ENCODE measurements at regions not wholly inside any gene's neighbourhood (a gene's known extent, or its start where the extent isn't known, plus 50 kb on each side); places are given as distances from the start of the nearest gene placed in this dataset.

GRCh38 chr13:111980146-111980929 lies 86.6 kb upstream of the SOX1 start:
- Histone ChIP-seq H3K4me3 (ENCODE audit: low read length) (no peak overlapping the region), H3K36me3 (ENCODE audit: control insufficient read depth in 2 of 3, insufficient read depth in 3 of 3, low read length in 3 of 3) (no peaks in the 10 kb centered on the region), H3K9me3 (ENCODE audit: control insufficient read depth in 2 of 3, low read length in 3 of 3) (no peaks in the 10 kb centered on the region), H3K27me3 (ENCODE audit: control insufficient read depth in 2 of 2, insufficient read depth in 2 of 2, low read length in 2 of 2) (no peaks in the 10 kb centered on the region), H3K27ac (ENCODE audit: low read depth, low read length) (no peak overlapping the region), H3K4me1 (ENCODE audit: control insufficient read depth in 2 of 2, insufficient read depth in 2 of 2, low read length in 2 of 2) (no peaks in the 10 kb centered on the region)
- POLR2A ChIA-PET: no interaction called here
- intact Hi-C loops (cut with micrococcal nuclease): no loop called here
- Mint-ChIP-seq H3K27ac (no peak overlapping the region), H3K27me3 (peaks cover 0 to 47% (median 42%) of the 10 kb centered on the region in 5 donors), H3K4me1 (peaks cover 0 to 3% (median 0%) of the 10 kb centered on the region in 7 donors), H3K4me3 (no peak overlapping the region), H3K36me3 (no peaks in the 10 kb centered on the region), H3K9me3 (peaks cover 0 to 10% (median 3%) of the 10 kb centered on the region in 11 donors)
- ATAC-seq (no peak), DNase-seq (no peak)
- CTCF ChIA-PET: no interaction called here

GRCh38 chr13:111981006-111981405 lies 85.9 kb upstream of the SOX1 start:
- intact Hi-C loops (cut with micrococcal nuclease): no loop called here
- H3K4me3 ChIP-seq (ENCODE audit: low read length): no peak overlapping the region
- H3K36me3 ChIP-seq (ENCODE audit: control insufficient read depth in 2 of 3, insufficient read depth in 3 of 3, low read length in 3 of 3): no peaks in the 10 kb centered on the region
- H3K4me1 Mint-ChIP-seq: no peaks in the 10 kb centered on the region
- ChIA-PET CTCF (no interaction called here), POLR2A (no interaction called here)
- H3K4me3 Mint-ChIP-seq: no peak overlapping the region
- H3K27ac Mint-ChIP-seq: no peak overlapping the region
- peaks cover 0 to 8% (median 3%) of the 10 kb centered on the region in 11 donors for H3K9me3 Mint-ChIP-seq
- no peak overlapping the region for H3K27ac ChIP-seq (ENCODE audit: low read depth, low read length)
- peaks cover 0 to 47% (median 42%) of the 10 kb centered on the region in 5 donors for H3K27me3 Mint-ChIP-seq
- no peaks in the 10 kb centered on the region for H3K36me3 Mint-ChIP-seq
- ATAC-seq (no peak), DNase-seq (no peak)
- no peaks in the 10 kb centered on the region for H3K9me3 ChIP-seq (ENCODE audit: control insufficient read depth in 2 of 3, low read length in 3 of 3)
- H3K27me3 ChIP-seq (ENCODE audit: control insufficient read depth in 2 of 2, insufficient read depth in 2 of 2, low read length in 2 of 2): no peaks in the 10 kb centered on the region
- no peaks in the 10 kb centered on the region for H3K4me1 ChIP-seq (ENCODE audit: control insufficient read depth in 2 of 2, insufficient read depth in 2 of 2, low read length in 2 of 2)

- Histone ChIP-seq H3K27ac (ENCODE audit: low read depth, low read length) (no peak overlapping the region), H3K4me3 (ENCODE audit: low read length) (no peak overlapping the region), H3K9me3 (ENCODE audit: control insufficient read depth in 2 of 3, low read length in 3 of 3) (no peaks in the 10 kb centered on the region), H3K4me1 (ENCODE audit: control insufficient read depth in 2 of 2, insufficient read depth in 2 of 2, low read length in 2 of 2) (no peaks in the 10 kb centered on the region), H3K36me3 (ENCODE audit: control insufficient read depth in 2 of 3, insufficient read depth in 3 of 3, low read length in 3 of 3) (no peaks in the 10 kb centered on the region), H3K27me3 (ENCODE audit: control insufficient read depth in 2 of 2, insufficient read depth in 2 of 2, low read length in 2 of 2) (no peaks in the 10 kb centered on the region)
- Mint-ChIP-seq H3K4me1 (no peaks in the 10 kb centered on the region), H3K4me3 (no peak overlapping the region), H3K27me3 (peaks cover 0 to 47% (median 42%) of the 10 kb centered on the region in 5 donors), H3K36me3 (no peaks in the 10 kb centered on the region), H3K9me3 (peaks cover 0 to 8% (median 3%) of the 10 kb centered on the region in 11 donors), H3K27ac (no peak overlapping the region)
- DNase-seq (no peak), ATAC-seq (no peak)
- ChIA-PET POLR2A (no interaction called here), CTCF (no interaction called here)
- intact Hi-C loops (cut with micrococcal nuclease): no loop called here
These were observed 85.3 kb upstream of the SOX1 start for GRCh38 chr13:111981446-111982165.

- no peak for ATAC-seq
- H3K9me3 Mint-ChIP-seq: peaks cover 3 to 20% (median 6%) of the 10 kb centered on the region in 11 donors
These were observed 82.6 kb upstream of the SOX1 start for GRCh38 chr13:111984349-111984748.

GRCh38 chr13:111990362-111990761 lies 76.6 kb upstream of the SOX1 start:
- no peaks in the 10 kb centered on the region for H3K27me3 ChIP-seq (ENCODE audit: control insufficient read depth in 2 of 2, insufficient read depth in 2 of 2, low read length in 2 of 2)
- peaks cover 8 to 58% (median 24%) of the 10 kb centered on the region in 11 donors for H3K9me3 Mint-ChIP-seq
- H3K4me3 ChIP-seq (ENCODE audit: low read length): no peak overlapping the region
- no peak for ATAC-seq
- DNase-seq: no peak
- intact Hi-C loops (cut with micrococcal nuclease): no loop called here
- H3K4me1 ChIP-seq (ENCODE audit: control insufficient read depth in 2 of 2, insufficient read depth in 2 of 2, low read length in 2 of 2): no peaks in the 10 kb centered on the region
- ChIA-PET CTCF (no interaction called here), POLR2A (no interaction called here)
- H3K36me3 ChIP-seq (ENCODE audit: control insufficient read depth in 2 of 3, insufficient read depth in 3 of 3, low read length in 3 of 3): no peaks in the 10 kb centered on the region
- no peaks in the 10 kb centered on the region for H3K4me1 Mint-ChIP-seq
- H3K36me3 Mint-ChIP-seq: peaks cover 0 to 8% (median 4%) of the 10 kb centered on the region in 5 donors
- H3K27ac Mint-ChIP-seq: no peak overlapping the region
- H3K4me3 Mint-ChIP-seq: no peak overlapping the region
- H3K27me3 Mint-ChIP-seq: peaks cover 0 to 26% (median 16%) of the 10 kb centered on the region in 5 donors
- H3K9me3 ChIP-seq (ENCODE audit: control insufficient read depth in 2 of 3, low read length in 3 of 3): peaks cover 0 to 12% (median 0%) of the 10 kb centered on the region in 3 experiments
- no peak overlapping the region for H3K27ac ChIP-seq (ENCODE audit: low read depth, low read length)

More at GRCh38 chr13:111984349-111984748, 82.6 kb upstream of the SOX1 start:
- Mint-ChIP-seq H3K36me3 (no peaks in the 10 kb centered on the region), H3K4me1 (no peaks in the 10 kb centered on the region), H3K4me3 (no peak overlapping the region), H3K27me3 (peaks cover 0 to 36% (median 29%) of the 10 kb centered on the region in 5 donors), H3K27ac (no peak overlapping the region)
- intact Hi-C loops (cut with micrococcal nuclease): no loop called here
- CTCF ChIA-PET: no interaction called here
- DNase-seq: no peak
- no peaks in the 10 kb centered on the region for H3K4me1 ChIP-seq (ENCODE audit: control insufficient read depth in 2 of 2, insufficient read depth in 2 of 2, low read length in 2 of 2)
- no peaks in the 10 kb centered on the region for H3K27me3 ChIP-seq (ENCODE audit: control insufficient read depth in 2 of 2, insufficient read depth in 2 of 2, low read length in 2 of 2)
- H3K27ac ChIP-seq (ENCODE audit: low read depth, low read length): no peak overlapping the region
- H3K4me3 ChIP-seq (ENCODE audit: low read length): no peak overlapping the region
- H3K9me3 ChIP-seq (ENCODE audit: control insufficient read depth in 2 of 3, low read length in 3 of 3): no peaks in the 10 kb centered on the region
- H3K36me3 ChIP-seq (ENCODE audit: control insufficient read depth in 2 of 3, insufficient read depth in 3 of 3, low read length in 3 of 3): no peaks in the 10 kb centered on the region
- POLR2A ChIA-PET: no interaction called here

- Mint-ChIP-seq H3K4me1 (no peaks in the 10 kb centered on the region), H3K36me3 (peaks cover 0 to 8% (median 4%) of the 10 kb centered on the region in 5 donors), H3K27me3 (peaks cover 0 to 43% (median 23%) of the 10 kb centered on the region in 5 donors), H3K4me3 (no peak overlapping the region), H3K27ac (no peak overlapping the region), H3K9me3 (peaks cover 8 to 50% (median 24%) of the 10 kb centered on the region in 11 donors)
- H3K4me3 ChIP-seq (ENCODE audit: low read length): no peak overlapping the region
- DNase-seq (no peak), ATAC-seq (no peak)
- intact Hi-C loops (cut with micrococcal nuclease): no loop called here
- peaks cover 0 to 12% (median 0%) of the 10 kb centered on the region in 3 experiments for H3K9me3 ChIP-seq (ENCODE audit: control insufficient read depth in 2 of 3, low read length in 3 of 3)
- H3K36me3 ChIP-seq (ENCODE audit: control insufficient read depth in 2 of 3, insufficient read depth in 3 of 3, low read length in 3 of 3): no peaks in the 10 kb centered on the region
- ChIA-PET CTCF (no interaction called here), POLR2A (no interaction called here)
- H3K4me1 ChIP-seq (ENCODE audit: control insufficient read depth in 2 of 2, insufficient read depth in 2 of 2, low read length in 2 of 2): no peaks in the 10 kb centered on the region
- no peak overlapping the region for H3K27ac ChIP-seq (ENCODE audit: low read depth, low read length)
- H3K27me3 ChIP-seq (ENCODE audit: control insufficient read depth in 2 of 2, insufficient read depth in 2 of 2, low read length in 2 of 2): no peaks in the 10 kb centered on the region
These were observed 74.0 kb upstream of the SOX1 start for GRCh38 chr13:111992911-111993310.

Measured in naive thymus-derived CD4-positive, alpha-beta T cell (primary cell).